Cardiac muscle cell (in vitro differentiated cells and primary cell): ENCODE measurements at regions not wholly inside any gene's neighbourhood (a gene's known extent, or its start where the extent isn't known, plus 50 kb on each side); places are given as distances from the start of the nearest gene placed in this dataset.

Source experiments
- DNase-seq, 2 donors: peaks; one replicate each; pipeline versions ENCODE4 v3.0.0 to v3.0.0-alpha.2; 2010 to 2017; ENCODE audit warnings: low read depth in 1 of 2, low spot score in 1 of 2
- H3K27ac ChIP-seq: fragments of 200-600 bp; sonication (generic); 2 replicates; pipeline ENCODE4 v1.5.1; 2016
- H3K27me3 ChIP-seq: fragments of 200-600 bp; sonication (generic); 2 replicates; pipeline ENCODE4 v1.6.0; 2016; ENCODE audit warnings: control low read depth
- H3K36me3 ChIP-seq: fragments of 200-600 bp; sonication (generic); 2 replicates; pipeline ENCODE4 v1.5.1; 2016; ENCODE audit warnings: control low read depth
- H3K4me1 ChIP-seq: fragments of 200-600 bp; sonication (generic); 2 replicates; pipeline ENCODE4 v1.8.1; 2017; ENCODE audit warnings: low read depth, mild to moderate bottlenecking, mixed run types
- H3K4me3 ChIP-seq: fragments of 200-600 bp; sonication (generic); 2 replicates; pipeline ENCODE4 v1.5.1; 2016; ENCODE audit warnings: mild to moderate bottlenecking
- H3K9me3 ChIP-seq: fragments of 200-600 bp; sonication (generic); 2 replicates; pipeline ENCODE4 v1.5.1; 2017; ENCODE audit warnings: low read depth, mild to moderate bottlenecking, control low read depth
- TF ChIP-seq, protein P1 (sequence below): IDR thresholded peaks from 2 replicates; pipeline ENCODE4 v1.5.1; 2012; ENCODE audit warnings: low read depth, mild to moderate bottlenecking, low read length

DNA sequence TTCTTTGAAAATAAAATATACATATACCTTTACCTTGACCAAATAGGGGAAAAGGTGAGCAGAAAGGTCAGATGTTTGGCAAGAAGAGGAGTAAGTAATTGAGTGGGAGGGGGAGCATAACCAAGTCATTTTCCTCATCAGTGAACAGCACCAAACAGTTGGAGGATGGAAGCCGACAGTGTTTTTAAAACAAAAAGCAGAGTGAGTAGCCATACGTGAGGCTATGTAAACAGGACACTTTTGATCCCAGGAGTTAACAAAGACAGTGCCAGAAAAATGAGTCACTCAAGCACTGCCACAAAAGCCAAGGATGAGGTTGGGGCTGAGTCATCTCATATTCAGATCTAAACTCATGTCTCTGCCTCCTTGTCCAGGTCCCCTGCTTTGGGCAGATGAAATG, 734.7 kb downstream of the KCNA4 start:
- Histone ChIP-seq H3K9me3 (no peaks in the 10 kb centered on the region), H3K4me3 (no peak overlapping the region), H3K27me3 (no peaks in the 10 kb centered on the region), H3K4me1 (no peaks in the 10 kb centered on the region), H3K27ac (no peak overlapping the region), H3K36me3 (no peaks in the 10 kb centered on the region)
- TF ChIP-seq, protein P1, sequence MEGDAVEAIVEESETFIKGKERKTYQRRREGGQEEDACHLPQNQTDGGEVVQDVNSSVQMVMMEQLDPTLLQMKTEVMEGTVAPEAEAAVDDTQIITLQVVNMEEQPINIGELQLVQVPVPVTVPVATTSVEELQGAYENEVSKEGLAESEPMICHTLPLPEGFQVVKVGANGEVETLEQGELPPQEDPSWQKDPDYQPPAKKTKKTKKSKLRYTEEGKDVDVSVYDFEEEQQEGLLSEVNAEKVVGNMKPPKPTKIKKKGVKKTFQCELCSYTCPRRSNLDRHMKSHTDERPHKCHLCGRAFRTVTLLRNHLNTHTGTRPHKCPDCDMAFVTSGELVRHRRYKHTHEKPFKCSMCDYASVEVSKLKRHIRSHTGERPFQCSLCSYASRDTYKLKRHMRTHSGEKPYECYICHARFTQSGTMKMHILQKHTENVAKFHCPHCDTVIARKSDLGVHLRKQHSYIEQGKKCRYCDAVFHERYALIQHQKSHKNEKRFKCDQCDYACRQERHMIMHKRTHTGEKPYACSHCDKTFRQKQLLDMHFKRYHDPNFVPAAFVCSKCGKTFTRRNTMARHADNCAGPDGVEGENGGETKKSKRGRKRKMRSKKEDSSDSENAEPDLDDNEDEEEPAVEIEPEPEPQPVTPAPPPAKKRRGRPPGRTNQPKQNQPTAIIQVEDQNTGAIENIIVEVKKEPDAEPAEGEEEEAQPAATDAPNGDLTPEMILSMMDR, result no peak
- peak in 1 of 2 donors; percentile 83 for DNase-seq

DNA sequence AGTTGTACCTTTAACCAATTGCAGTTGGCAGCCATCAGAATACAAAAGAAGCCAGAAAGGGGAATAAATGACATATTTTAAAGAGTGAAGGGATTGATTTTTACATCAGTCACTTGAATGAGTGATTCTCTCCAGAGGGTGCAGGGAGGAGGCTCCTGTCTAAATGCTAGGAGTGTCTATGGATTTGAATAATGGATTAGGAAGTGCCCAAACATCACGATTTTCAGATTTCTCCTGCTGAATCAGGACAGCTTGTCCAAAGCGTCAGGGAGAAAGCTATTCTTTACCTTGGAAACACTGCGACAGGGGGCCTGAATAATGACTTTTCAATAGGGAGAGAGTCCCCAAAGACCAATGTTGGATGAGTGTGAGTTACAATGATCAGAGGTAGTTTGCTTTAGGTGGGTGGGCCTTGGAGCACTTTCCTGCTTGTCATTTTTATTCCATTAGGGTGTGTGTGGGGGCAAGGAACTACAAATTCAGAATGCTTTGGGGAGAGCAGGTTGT, 735.5 kb downstream of the KCNA4 start:
- no peaks in the 10 kb centered on the region for H3K9me3 ChIP-seq
- DNase-seq, result no peak

DNA sequence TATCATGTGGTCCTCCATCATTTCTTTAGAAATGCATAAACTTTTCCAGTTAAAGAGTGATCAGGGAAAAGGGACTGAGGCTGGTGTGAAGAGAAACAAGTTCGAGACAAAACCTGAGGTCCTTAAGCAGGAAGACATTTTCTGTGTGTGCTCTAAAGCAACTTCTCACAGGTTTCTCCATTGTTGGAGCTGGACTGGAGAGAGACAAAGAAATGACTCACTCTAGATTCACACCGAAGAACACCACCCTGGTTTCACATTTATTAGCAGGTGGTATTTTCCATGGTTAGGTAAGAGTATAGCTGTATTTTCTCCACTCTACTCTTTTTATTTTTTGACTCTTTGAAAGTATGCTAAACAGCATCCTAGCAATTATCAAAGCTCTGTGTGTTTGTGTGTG, 736.4 kb downstream of the KCNA4 start:
- Histone ChIP-seq H3K36me3 (no peaks in the 10 kb centered on the region), H3K9me3 (no peaks in the 10 kb centered on the region), H3K27me3 (no peaks in the 10 kb centered on the region), H3K27ac (no peak overlapping the region), H3K4me1 (no peaks in the 10 kb centered on the region), H3K4me3 (no peak overlapping the region)
- DNase-seq, result no peak
- TF ChIP-seq, protein P1, result no peak

More for the DNA sequence above, 735.5 kb downstream of the KCNA4 start:
- no peak overlapping the region for H3K27ac ChIP-seq
- no peaks in the 10 kb centered on the region for H3K27me3 ChIP-seq
- no peaks in the 10 kb centered on the region for H3K4me1 ChIP-seq
- H3K36me3 ChIP-seq, result no peaks in the 10 kb centered on the region
- TF ChIP-seq, protein P1, result no peak
- no peak overlapping the region for H3K4me3 ChIP-seq

DNA sequence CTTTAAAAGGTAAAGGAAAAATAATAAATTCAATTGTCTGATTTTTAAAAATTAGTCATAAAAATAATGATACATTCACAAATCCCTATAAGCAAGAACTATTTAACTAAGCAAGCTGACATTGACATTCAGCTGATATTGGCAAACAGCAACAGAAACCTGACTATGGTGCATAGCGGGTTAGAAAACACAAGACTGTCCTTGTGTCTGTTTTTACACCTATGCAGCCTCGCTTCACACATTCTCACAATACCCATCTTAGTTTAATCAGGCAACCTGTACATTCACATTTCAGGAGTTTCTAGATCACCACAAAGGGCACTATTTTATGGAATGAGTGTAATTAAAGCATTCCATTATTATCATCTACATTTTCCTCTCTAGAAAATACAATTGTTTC, 737.1 kb downstream of the KCNA4 start:
- no peaks in the 10 kb centered on the region for H3K27me3 ChIP-seq
- H3K36me3 ChIP-seq, result no peaks in the 10 kb centered on the region
- TF ChIP-seq, protein P1, result no peak
- DNase-seq, result no peak
- H3K9me3 ChIP-seq, result no peaks in the 10 kb centered on the region
- no peaks in the 10 kb centered on the region for H3K4me1 ChIP-seq
- H3K27ac ChIP-seq, result no peak overlapping the region
- no peak overlapping the region for H3K4me3 ChIP-seq

DNA sequence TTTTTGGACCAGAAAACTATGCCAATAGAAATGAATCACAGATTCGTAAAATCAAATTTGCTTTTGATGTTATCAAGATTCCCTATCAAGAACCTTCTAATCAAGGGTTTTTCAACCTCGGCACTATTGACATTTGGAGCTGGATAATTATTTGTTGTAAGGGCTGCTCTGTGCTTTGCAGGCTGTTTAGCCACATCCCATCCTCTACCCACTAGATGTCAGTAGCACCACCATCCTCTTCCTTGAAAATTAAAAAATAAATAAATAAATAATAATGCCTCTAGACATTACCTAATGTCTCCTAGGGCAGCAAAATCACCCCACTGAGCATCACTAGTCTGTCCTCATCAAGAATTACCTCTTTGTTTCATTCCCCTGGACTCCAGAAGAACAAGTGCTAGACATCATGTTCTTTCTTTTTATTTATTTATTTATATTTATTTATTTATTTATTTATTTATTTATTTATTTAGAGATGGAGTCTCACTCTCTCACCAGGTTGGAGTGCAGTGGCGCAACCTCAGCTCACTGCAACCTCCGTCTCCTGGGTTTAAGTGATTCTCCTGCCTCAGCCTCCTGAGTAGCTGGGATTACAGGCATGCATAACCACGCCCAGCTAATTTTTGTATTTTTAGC, 744.7 kb downstream of the KCNA4 start:
- no peaks in the 10 kb centered on the region for H3K9me3 ChIP-seq
- no peak overlapping the region for H3K27ac ChIP-seq
- TF ChIP-seq, protein P1, result peak; percentile 67
- no peak overlapping the region for H3K4me3 ChIP-seq
- no peaks in the 10 kb centered on the region for H3K4me1 ChIP-seq
- no peaks in the 10 kb centered on the region for H3K27me3 ChIP-seq
- H3K36me3 ChIP-seq, result no peaks in the 10 kb centered on the region
- peak in 1 of 2 donors; percentile 63 for DNase-seq

DNA sequence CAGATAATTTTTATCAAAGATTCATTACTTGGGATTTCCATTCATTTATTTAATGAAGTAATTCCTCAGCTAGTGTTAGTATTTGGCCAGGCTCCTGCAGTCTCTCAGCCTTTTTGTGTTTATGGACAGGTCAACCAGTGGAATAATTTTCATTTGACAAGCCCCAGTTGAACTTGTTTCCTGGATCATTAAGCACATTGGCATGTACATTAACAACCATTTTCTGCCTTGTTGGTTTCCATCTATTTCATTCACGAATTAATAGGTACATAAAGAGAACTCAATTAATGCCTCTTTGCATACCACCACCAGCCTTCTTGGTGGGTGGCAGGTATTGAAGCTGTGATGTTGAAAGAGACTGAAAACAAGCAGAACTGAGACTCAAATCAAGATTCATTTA, 745.2 kb downstream of the KCNA4 start:
- TF ChIP-seq, protein P1, result no peak
- H3K4me1 ChIP-seq, result no peaks in the 10 kb centered on the region
- no peaks in the 10 kb centered on the region for H3K36me3 ChIP-seq
- H3K9me3 ChIP-seq, result no peaks in the 10 kb centered on the region
- no peaks in the 10 kb centered on the region for H3K27me3 ChIP-seq
- H3K27ac ChIP-seq, result no peak overlapping the region
- no peak overlapping the region for H3K4me3 ChIP-seq
- DNase-seq, result no peak
